LNCaP clone FGC (cell line): ENCODE measurements at regions not wholly inside any gene's neighbourhood (a gene's known extent, or its start where the extent isn't known, plus 50 kb on each side); places are given as distances from the start of the nearest gene placed in this dataset.

Experiments
- DNase-seq: peaks from one replicate; pipeline ENCODE4 v3.0.0-alpha.2; 2011; ENCODE audit warnings: low read depth
- H3K4me3 ChIP-seq: 2 replicates; pipeline ENCODE4 v1.5.1; 2011; ENCODE audit warnings: mild to moderate bottlenecking, low read depth, low read length, control low read depth
- TF ChIP-seq, protein P1 (sequence below): IDR thresholded peaks from 2 replicates; pipeline ENCODE4 v1.5.1; 2012; ENCODE audit warnings: mild to moderate bottlenecking; ENCODE audit not compliant: control insufficient read depth, insufficient read depth; ENCODE audit errors: extremely low read depth

DNA sequence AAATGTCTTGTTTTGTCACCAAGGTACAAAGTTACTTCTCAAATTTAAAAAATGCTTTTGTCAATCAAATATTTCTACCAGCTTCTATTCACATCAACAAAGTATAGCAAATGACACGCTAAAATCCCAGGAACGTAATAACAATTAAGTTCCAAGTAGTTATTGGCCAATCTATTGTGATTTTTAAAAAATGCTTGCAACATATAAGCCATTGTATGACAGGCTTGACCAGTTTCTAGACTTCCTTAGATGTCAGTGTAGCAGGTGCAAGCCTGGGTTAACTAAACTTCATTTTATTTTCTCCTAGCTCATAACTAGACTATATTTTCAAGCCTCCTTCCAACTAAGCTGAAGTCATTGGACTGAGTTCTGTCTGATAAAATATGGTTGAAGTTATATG, 494.5 kb upstream of the PKN2 start:
- no peak for DNase-seq
- TF ChIP-seq, protein P1, sequence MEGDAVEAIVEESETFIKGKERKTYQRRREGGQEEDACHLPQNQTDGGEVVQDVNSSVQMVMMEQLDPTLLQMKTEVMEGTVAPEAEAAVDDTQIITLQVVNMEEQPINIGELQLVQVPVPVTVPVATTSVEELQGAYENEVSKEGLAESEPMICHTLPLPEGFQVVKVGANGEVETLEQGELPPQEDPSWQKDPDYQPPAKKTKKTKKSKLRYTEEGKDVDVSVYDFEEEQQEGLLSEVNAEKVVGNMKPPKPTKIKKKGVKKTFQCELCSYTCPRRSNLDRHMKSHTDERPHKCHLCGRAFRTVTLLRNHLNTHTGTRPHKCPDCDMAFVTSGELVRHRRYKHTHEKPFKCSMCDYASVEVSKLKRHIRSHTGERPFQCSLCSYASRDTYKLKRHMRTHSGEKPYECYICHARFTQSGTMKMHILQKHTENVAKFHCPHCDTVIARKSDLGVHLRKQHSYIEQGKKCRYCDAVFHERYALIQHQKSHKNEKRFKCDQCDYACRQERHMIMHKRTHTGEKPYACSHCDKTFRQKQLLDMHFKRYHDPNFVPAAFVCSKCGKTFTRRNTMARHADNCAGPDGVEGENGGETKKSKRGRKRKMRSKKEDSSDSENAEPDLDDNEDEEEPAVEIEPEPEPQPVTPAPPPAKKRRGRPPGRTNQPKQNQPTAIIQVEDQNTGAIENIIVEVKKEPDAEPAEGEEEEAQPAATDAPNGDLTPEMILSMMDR = no peak
- no peak overlapping the region for H3K4me3 ChIP-seq

DNA sequence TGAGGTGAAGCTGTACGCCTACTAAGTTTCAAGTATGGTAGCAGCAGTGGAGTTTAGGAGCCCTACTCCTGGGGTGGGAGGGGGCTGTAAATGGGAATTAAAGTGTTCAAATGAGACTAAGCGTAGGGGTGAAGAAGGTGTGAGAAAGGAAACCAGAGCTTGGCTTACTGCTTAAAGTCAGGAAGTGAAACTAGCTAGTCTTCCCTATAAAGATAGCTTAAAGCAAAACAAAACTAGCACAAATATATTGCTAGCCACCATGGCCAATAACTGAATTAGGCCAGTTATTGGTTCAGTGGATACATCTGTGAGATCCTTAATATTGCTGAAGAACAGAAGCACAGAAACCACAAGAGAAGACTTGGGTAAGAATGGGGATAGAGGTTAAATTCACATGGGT, 492.2 kb upstream of the PKN2 start:
- DNase-seq = no peak
- no peak overlapping the region for H3K4me3 ChIP-seq
- TF ChIP-seq, protein P1 = no peak

DNA sequence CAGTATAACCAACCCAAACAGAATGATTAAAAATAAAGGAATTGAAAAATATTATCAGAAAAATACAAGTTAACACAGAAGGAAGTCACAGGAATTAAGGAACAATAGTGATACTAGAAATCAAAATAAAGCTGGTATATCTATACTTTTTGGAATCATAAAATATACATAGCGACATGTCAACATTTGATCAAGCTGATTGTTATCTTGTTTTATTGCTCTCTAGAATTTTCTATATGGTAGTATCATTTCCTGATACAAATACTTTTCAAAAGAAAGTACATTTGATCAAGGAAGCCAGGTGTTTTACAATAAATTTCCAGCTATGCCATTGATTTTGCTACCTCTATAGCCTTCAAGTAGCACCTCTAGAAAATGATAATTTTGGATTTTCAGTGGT, 489.5 kb upstream of the PKN2 start:
- TF ChIP-seq, protein P1 = no peak
- no peak overlapping the region for H3K4me3 ChIP-seq
- no peak for DNase-seq

DNA sequence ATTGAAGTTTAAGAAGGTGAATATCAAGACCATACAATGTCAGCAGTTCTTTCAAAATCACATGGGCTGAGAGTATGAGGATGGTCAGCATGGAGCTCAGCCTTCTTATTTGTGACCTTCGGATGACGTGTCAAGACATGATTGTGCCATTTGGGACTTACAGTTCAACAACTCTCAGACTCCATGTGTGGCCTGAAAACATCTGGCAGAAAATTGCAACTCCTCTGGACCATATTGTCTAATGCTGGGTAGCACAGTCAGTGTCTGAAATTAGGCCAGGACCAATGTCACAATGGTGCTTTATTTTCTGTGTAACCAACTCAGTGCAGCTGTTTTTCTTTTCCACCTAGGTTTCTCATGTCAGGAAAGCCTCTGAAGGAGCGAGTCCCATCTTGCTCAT, 483.5 kb upstream of the PKN2 start:
- DNase-seq = no peak
- TF ChIP-seq, protein P1 = no peak
- no peak overlapping the region for H3K4me3 ChIP-seq

DNA sequence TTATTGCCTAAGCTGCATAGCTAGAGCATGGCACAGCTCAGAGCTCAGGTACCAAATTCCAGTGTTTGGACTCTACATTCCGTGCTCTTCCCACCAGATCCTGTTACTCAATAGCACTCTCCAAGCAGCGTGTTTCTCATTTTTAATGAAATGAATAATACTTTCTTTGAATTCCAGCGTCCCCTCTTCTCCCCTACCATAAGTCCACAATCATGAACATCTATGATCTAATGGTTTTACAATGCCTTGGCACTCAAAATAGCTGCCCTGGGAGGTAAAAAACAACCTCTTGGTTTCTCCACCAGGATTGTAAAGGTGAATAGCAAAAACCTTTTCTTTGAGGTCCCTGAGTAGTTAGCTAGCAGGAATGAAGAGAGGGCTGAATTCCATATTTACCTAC, 480.0 kb upstream of the PKN2 start:
- no peak overlapping the region for H3K4me3 ChIP-seq
- no peak for DNase-seq
- TF ChIP-seq, protein P1 = no peak

DNA sequence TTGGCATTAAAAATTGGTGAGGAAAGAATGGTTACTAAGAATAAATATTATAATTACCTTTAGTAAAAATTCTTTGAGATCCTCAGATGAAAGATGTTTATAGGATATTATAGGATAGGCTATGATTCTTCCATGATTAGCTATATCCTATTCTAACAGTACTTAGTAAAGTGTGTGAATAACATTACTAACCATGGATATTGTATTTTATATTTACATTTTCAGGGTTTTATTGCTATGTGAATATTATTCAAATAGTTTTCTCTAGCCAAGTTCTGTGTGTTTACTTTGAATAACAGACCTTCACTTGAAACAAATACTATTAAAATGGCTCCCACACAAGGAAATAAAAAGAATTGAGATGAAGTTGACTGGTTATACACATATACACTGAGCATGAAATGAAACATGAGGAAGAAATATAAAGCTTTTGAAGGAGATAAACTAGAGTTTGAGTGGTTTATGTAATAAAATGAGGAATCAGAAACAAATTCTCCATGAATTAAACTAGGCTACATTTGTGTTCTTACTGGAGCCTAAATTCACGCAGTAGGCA, 479.4 kb upstream of the PKN2 start:
- TF ChIP-seq, protein P1 = no peak
- H3K4me3 ChIP-seq = no peak overlapping the region
- peak; percentile 25 for DNase-seq

DNA sequence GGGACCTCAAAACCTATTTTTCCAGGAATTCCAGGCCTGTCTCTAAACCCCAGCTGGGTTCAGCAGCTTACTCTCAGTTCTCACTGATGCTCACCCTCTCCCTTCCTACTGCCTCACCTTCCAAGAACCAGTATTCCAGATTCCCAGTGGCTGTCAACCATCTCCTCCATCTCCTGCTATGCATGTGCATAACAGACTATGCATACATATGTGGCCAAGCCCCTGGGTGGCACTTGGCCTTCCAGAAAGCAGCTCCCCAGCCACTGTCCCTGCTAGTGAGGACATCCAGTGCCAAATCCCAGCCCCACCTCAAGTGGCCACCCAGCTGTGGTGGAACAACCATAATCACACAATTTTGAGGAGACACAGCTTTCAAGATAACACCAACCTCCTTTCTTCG, 475.7 kb upstream of the PKN2 start:
- DNase-seq = no peak
- TF ChIP-seq, protein P1 = no peak
- H3K4me3 ChIP-seq = no peak overlapping the region
